Body of pancreas (tissue), 4 donors: ENCODE measurements at regions not wholly inside any gene's neighbourhood (a gene's known extent, or its start where the extent isn't known, plus 50 kb on each side); places are given as distances from the start of the nearest gene placed in this dataset.

Experiments used
- POLR2A ChIP-seq, 3 donors: fragments of 450-650 bp; IDR thresholded peaks; one replicate each; pipeline ENCODE4 v1.6.1; 2016; ENCODE audit warnings: antibody characterized with exemption in 3 of 3, mild to moderate bottlenecking in 2 of 3
- TF ChIP-seq, protein P1 (sequence below), 7 experiments: fragments of 450-650 bp in 4 of 7; fragments of 200-600 bp in 3 of 7; sonication (generic) in 3 of 7; IDR thresholded peaks; one replicate each; pipeline ENCODE4 v1.5.1; 2016 to 2019; ENCODE audit warnings: antibody characterized with exemption in 7 of 7

GRCh38 chr7:119102291-119102690 is 877.8 kb downstream of the ANKRD7 start:
- TF ChIP-seq, protein P1, sequence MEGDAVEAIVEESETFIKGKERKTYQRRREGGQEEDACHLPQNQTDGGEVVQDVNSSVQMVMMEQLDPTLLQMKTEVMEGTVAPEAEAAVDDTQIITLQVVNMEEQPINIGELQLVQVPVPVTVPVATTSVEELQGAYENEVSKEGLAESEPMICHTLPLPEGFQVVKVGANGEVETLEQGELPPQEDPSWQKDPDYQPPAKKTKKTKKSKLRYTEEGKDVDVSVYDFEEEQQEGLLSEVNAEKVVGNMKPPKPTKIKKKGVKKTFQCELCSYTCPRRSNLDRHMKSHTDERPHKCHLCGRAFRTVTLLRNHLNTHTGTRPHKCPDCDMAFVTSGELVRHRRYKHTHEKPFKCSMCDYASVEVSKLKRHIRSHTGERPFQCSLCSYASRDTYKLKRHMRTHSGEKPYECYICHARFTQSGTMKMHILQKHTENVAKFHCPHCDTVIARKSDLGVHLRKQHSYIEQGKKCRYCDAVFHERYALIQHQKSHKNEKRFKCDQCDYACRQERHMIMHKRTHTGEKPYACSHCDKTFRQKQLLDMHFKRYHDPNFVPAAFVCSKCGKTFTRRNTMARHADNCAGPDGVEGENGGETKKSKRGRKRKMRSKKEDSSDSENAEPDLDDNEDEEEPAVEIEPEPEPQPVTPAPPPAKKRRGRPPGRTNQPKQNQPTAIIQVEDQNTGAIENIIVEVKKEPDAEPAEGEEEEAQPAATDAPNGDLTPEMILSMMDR (IDR thresholded peaks at IDR 0.05) = no peak
- no peak for TF ChIP-seq POLR2A (IDR thresholded peaks at IDR 0.05)
